Mucosa of descending colon (tissue), 3 donors: ENCODE measurements at regions not wholly inside any gene's neighbourhood (a gene's known extent, or its start where the extent isn't known, plus 50 kb on each side); places are given as distances from the start of the nearest gene placed in this dataset.

Experiments used
- ATAC-seq: fragments of 200-7000 bp; cut with Tn5 transposase; one replicate; pipeline ENCODE4 v1.9.1; 2020; ENCODE audit warnings: mild to moderate bottlenecking, moderate library complexity
- DNase-seq, 3 donors: peaks; one replicate each; pipeline ENCODE4 v3.0.0-alpha.2; 2020
- H3K36me3 ChIP-seq: fragments of 200-600 bp; one replicate; pipeline ENCODE4 v1.8.0; 2021; ENCODE audit warnings: low read depth, mild to moderate bottlenecking
- H3K4me1 ChIP-seq: fragments of 200-600 bp; one replicate; pipeline ENCODE4 v1.8.0; 2021; ENCODE audit warnings: low read depth, mild to moderate bottlenecking
- H3K4me3 ChIP-seq: fragments of 200-600 bp; one replicate; pipeline ENCODE4 v1.8.0; 2021; ENCODE audit warnings: mild to moderate bottlenecking
- H3K9me3 ChIP-seq: fragments of 200-600 bp; one replicate; pipeline ENCODE4 v1.8.0; 2021; ENCODE audit warnings: mild to moderate bottlenecking
- intact Hi-C, 2 donors: fragments of 100-400 bp; cut with DNase I in 1 of 2; cut with micrococcal nuclease in 1 of 2; formaldehyde crosslinking; loops; one replicate each; pipeline versions ENCODE4 v1.11.0 to v1.11.1; 2022; cut with DNase I, micrococcal nuclease
- TF ChIP-seq, protein P1 (sequence below): fragments of 200-600 bp; IDR thresholded peaks from one replicate; pipeline ENCODE4 v1.8.0; 2022; ENCODE audit warnings: antibody characterized with exemption, mild to moderate bottlenecking
- donor health status: DM: no; HTN: no; CAD: no; lungs with moderate emphysema.
- donor health status: DM: no; HTN: no; CAD: no.
- donor health status: DM: no; HTN: yes; CAD: no.

- TF ChIP-seq, protein P1, sequence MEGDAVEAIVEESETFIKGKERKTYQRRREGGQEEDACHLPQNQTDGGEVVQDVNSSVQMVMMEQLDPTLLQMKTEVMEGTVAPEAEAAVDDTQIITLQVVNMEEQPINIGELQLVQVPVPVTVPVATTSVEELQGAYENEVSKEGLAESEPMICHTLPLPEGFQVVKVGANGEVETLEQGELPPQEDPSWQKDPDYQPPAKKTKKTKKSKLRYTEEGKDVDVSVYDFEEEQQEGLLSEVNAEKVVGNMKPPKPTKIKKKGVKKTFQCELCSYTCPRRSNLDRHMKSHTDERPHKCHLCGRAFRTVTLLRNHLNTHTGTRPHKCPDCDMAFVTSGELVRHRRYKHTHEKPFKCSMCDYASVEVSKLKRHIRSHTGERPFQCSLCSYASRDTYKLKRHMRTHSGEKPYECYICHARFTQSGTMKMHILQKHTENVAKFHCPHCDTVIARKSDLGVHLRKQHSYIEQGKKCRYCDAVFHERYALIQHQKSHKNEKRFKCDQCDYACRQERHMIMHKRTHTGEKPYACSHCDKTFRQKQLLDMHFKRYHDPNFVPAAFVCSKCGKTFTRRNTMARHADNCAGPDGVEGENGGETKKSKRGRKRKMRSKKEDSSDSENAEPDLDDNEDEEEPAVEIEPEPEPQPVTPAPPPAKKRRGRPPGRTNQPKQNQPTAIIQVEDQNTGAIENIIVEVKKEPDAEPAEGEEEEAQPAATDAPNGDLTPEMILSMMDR: no peak
- no peak for ATAC-seq
- no peak for DNase-seq
- Histone ChIP-seq H3K4me3 (no peak overlapping the region), H3K36me3 (no peaks in the 10 kb centered on the region), H3K4me1 (no peaks in the 10 kb centered on the region), H3K9me3 (no peaks in the 10 kb centered on the region)
- intact Hi-C loops: no loop called here
These were observed 118.5 kb upstream of the EPHA3 start for GRCh38 chr3:88988906-88989305.

DNA sequence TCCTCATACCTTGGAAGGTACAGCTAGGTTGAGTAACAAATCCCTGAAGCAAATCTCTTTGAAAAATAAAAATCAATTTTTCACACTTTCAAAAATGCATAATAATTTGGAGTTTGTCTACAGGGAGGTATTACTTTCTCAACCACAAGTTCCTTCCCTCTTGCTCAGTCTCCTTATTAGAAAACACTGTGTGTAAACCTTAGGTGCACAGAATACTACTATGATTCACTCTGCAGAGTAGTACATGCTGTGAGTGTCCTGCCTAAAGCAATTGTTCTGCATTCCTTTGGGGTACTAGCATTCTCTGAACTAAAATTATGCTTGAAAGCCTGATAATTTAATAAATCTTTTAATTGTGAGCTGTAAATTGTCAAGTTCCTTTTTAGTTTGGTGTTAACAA is 115.9 kb upstream of the EPHA3 start:
- H3K4me1 ChIP-seq: no peaks in the 10 kb centered on the region
- no peaks in the 10 kb centered on the region for H3K9me3 ChIP-seq
- H3K36me3 ChIP-seq: no peaks in the 10 kb centered on the region
- intact Hi-C loops: no loop called here
- H3K4me3 ChIP-seq: no peak overlapping the region
- TF ChIP-seq, protein P1: no peak
- DNase-seq (no peak), ATAC-seq (no peak)

DNA sequence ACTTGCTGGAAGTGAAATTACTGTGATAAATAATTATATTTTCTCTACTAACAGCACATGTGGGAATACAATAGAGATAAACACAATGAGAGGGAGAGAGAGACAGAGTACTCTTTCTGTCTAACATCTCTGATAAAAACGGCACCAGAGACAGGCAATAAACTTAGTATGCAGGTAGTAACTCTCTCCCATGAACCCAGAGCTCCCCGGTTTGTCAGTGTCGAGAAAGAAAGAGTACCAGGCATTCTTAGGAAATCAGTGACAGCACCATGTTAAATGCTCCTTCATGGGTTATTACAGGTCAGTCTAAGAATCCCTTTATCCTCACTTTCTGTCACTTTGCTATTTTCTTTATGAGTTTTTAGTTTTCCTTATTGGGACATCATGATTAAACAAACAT is 110.7 kb upstream of the EPHA3 start:
- Histone ChIP-seq H3K36me3 (no peaks in the 10 kb centered on the region), H3K4me3 (no peak overlapping the region), H3K4me1 (no peaks in the 10 kb centered on the region), H3K9me3 (no peaks in the 10 kb centered on the region)
- intact Hi-C loops: no loop called here
- no peak for DNase-seq
- no peak for ATAC-seq
- TF ChIP-seq, protein P1: no peak

DNA sequence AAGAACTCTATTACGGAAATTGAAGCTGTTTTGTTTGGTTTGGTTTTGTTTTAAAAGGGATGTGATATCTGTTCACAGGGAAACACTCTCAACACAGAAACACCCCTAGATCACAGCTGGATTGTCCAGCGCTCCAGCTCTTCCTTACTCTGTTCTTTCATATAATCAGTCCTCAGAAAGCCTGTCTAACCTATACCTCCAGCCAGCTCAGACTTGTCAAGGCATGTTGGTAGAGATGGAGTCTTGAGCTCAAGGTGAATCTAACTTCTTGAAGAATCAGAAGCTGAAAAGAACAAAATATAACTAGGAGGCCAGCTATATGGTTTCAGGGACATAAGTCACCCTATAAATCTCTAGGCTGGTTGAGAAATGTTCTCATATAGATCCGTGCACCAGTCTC is 110.2 kb upstream of the EPHA3 start:
- no peak overlapping the region for H3K4me3 ChIP-seq
- DNase-seq (no peak), ATAC-seq (no peak)
- H3K9me3 ChIP-seq: no peaks in the 10 kb centered on the region
- intact Hi-C loops: no loop called here
- H3K4me1 ChIP-seq: no peaks in the 10 kb centered on the region
- H3K36me3 ChIP-seq: no peaks in the 10 kb centered on the region
- TF ChIP-seq, protein P1: no peak

DNA sequence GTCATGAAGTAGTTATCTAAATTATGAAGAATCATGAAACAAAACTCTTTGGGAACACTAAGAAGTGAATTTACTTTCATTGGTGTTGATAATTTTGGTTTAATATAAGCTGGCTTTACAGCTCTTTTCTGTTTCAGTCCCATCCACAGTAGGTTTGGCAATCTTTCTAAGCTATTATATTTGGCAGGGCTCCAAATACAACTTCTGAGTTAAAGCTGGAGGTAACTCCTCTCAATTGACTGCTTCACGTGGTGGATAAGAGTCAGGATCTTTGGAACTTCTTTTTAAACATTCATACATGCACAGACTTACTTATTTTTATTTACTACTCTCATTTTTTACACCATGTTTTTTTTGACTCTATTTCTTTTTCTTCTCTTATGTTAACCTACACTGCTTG is 106.5 kb upstream of the EPHA3 start:
- Histone ChIP-seq H3K4me3 (no peak overlapping the region), H3K9me3 (no peaks in the 10 kb centered on the region), H3K4me1 (no peaks in the 10 kb centered on the region), H3K36me3 (no peaks in the 10 kb centered on the region)
- TF ChIP-seq, protein P1: no peak
- ATAC-seq (no peak), DNase-seq (no peak)
- intact Hi-C loops: no loop called here

GRCh38 chr3:89002191-89002590 is 105.2 kb upstream of the EPHA3 start:
- intact Hi-C loops: no loop called here
- H3K4me1 ChIP-seq: no peaks in the 10 kb centered on the region
- TF ChIP-seq, protein P1: no peak

More at GRCh38 chr3:89002191-89002590, 105.2 kb upstream of the EPHA3 start:
- ATAC-seq (no peak), DNase-seq (no peak)
- H3K4me3 ChIP-seq: no peak overlapping the region
- H3K36me3 ChIP-seq: no peaks in the 10 kb centered on the region
- no peaks in the 10 kb centered on the region for H3K9me3 ChIP-seq
